Astrocyte (in vitro differentiated cells and primary cell): ENCODE measurements at regions not wholly inside any gene's neighbourhood (a gene's known extent, or its start where the extent isn't known, plus 50 kb on each side); places are given as distances from the start of the nearest gene placed in this dataset.

Experiments
- EZH2 ChIP-seq: IDR thresholded peaks from 2 replicates; pipeline ENCODE4 v1.6.1; 2012; ENCODE audit warnings: mild to moderate bottlenecking, low read length, inconsistent platforms; ENCODE audit not compliant: insufficient read depth
- TF ChIP-seq, protein P1 (sequence below): IDR thresholded peaks from 2 replicates; pipeline ENCODE4 v1.5.1; 2011; ENCODE audit warnings: low read depth, mild to moderate bottlenecking, inconsistent platforms, low read length, moderate library complexity; ENCODE audit not compliant: insufficient read depth

- TF ChIP-seq, protein P1, sequence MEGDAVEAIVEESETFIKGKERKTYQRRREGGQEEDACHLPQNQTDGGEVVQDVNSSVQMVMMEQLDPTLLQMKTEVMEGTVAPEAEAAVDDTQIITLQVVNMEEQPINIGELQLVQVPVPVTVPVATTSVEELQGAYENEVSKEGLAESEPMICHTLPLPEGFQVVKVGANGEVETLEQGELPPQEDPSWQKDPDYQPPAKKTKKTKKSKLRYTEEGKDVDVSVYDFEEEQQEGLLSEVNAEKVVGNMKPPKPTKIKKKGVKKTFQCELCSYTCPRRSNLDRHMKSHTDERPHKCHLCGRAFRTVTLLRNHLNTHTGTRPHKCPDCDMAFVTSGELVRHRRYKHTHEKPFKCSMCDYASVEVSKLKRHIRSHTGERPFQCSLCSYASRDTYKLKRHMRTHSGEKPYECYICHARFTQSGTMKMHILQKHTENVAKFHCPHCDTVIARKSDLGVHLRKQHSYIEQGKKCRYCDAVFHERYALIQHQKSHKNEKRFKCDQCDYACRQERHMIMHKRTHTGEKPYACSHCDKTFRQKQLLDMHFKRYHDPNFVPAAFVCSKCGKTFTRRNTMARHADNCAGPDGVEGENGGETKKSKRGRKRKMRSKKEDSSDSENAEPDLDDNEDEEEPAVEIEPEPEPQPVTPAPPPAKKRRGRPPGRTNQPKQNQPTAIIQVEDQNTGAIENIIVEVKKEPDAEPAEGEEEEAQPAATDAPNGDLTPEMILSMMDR, result no peak
- TF ChIP-seq EZH2, result no peak
These were observed 55.7 kb upstream of the FRMD1 start for GRCh38 chr6:168134560-168135201.
